ENCODE measurements at regions not wholly inside any gene's neighbourhood (a gene's known extent, or its start where the extent isn't known, plus 50 kb on each side); places are given as distances from the start of the nearest gene placed in this dataset.

GRCh38 chr4:100674976-100675375, 157.2 kb upstream of the EMCN start:
- H3K4me2 ChIP-seq: no peak overlapping the region
- H2AFZ ChIP-seq (ENCODE audit: low read depth): no peak overlapping the region
- H3K4me1 ChIP-seq (ENCODE audit: control insufficient read depth in 1 of 2, insufficient read depth in 2 of 2, low read depth in 1 of 2, low read length in 1 of 2): no peaks in the 10 kb centered on the region
- no peak overlapping the region for H3K9ac ChIP-seq
- H3K9me2 ChIP-seq: no peaks in the 10 kb centered on the region
- POLR2A ChIA-PET: no interaction called here
- DNase-seq: no peak
- no peaks in the 10 kb centered on the region for H3K27me3 ChIP-seq (ENCODE audit: insufficient read depth)
- no peaks in the 10 kb centered on the region for H3K9me3 ChIP-seq
- no peaks in the 10 kb centered on the region for H3K79me2 ChIP-seq (ENCODE audit: insufficient read depth)
- WGBS (ENCODE audit: low lambda C conversion rate): 86% methylated on average over 3 of the region's 3 CpGs
- no peaks in the 10 kb centered on the region for H4K20me1 ChIP-seq (ENCODE audit: insufficient read depth)
- no peak overlapping the region for H3K4me3 ChIP-seq (ENCODE audit: low read depth in 2 of 2, low read length in 1 of 2)
- TF ChIP-seq IRF3 (IDR thresholded peaks at IDR 0.05; ENCODE audit: low read depth, low read length) (no peak), RCOR1 (IDR thresholded peaks at IDR 0.05; ENCODE audit: low read length) (no peak), NRF1 (IDR thresholded peaks at IDR 0.05; ENCODE audit: low read depth, low read length) (no peak), FOSL2 (IDR thresholded peaks at IDR 0.05; ENCODE audit: borderline replicate concordance, low read depth) (no peak), NFIC (IDR thresholded peaks at IDR 0.05; ENCODE audit: borderline replicate concordance) (no peak), USF2 (IDR thresholded peaks at IDR 0.05; ENCODE audit: borderline replicate concordance, low read depth, low read length) (no peak), MXI1 (IDR thresholded peaks at IDR 0.05; ENCODE audit: low read depth, low read length) (no peak), RAD21 (IDR thresholded peaks at IDR 0.05; ENCODE audit: low read length) (no peak)
- CTCF ChIA-PET: no interaction called here
- H3F3A ChIP-seq (replicated peaks; ENCODE audit: insufficient read depth): no peaks in the 10 kb centered on the region
- H3K27ac ChIP-seq (ENCODE audit: low read depth in 2 of 2, low read length in 1 of 2): no peak overlapping the region
- no peaks in the 10 kb centered on the region for H3K36me3 ChIP-seq (replicated peaks in 1 of 2; ENCODE audit: control insufficient read depth in 1 of 2, insufficient read depth in 2 of 2, low read length in 1 of 2)

- Histone ChIP-seq H3K36me3 (replicated peaks in 1 of 2; ENCODE audit: control insufficient read depth in 1 of 2, insufficient read depth in 2 of 2, low read length in 1 of 2) (no peaks in the 10 kb centered on the region), H3K9me3 (no peaks in the 10 kb centered on the region), H3K4me3 (ENCODE audit: low read depth in 2 of 2, low read length in 1 of 2) (no peak overlapping the region), H2AFZ (ENCODE audit: low read depth) (no peak overlapping the region), H4K20me1 (ENCODE audit: insufficient read depth) (no peaks in the 10 kb centered on the region), H3K4me2 (no peak overlapping the region), H3F3A (replicated peaks; ENCODE audit: insufficient read depth) (peaks cover 3% of the 10 kb centered on the region), H3K27ac (ENCODE audit: low read depth in 2 of 2, low read length in 1 of 2) (peak overlapping the region in 1 of 2 experiments; percentile 19; a peak in 2 of 4 replicates), H3K9me2 (no peaks in the 10 kb centered on the region), H3K9ac (no peak overlapping the region), H3K79me2 (ENCODE audit: insufficient read depth) (no peaks in the 10 kb centered on the region), H3K27me3 (ENCODE audit: insufficient read depth) (no peaks in the 10 kb centered on the region), H3K4me1 (ENCODE audit: control insufficient read depth in 1 of 2, insufficient read depth in 2 of 2, low read depth in 1 of 2, low read length in 1 of 2) (peaks cover 0 to 11% of the 10 kb centered on the region in 2 experiments; a peak in 1 of 4 replicates)
- 0 out of 2 replicates have a peak, but pooled peaks have one; percentile 20 for TF ChIP-seq TCF12 (IDR thresholded peaks at IDR 0.05)
- TF ChIP-seq SIN3A (IDR thresholded peaks at IDR 0.05; ENCODE audit: borderline replicate concordance, low read depth, low read length): no peak
- no peak for DNase-seq
- POLR2A ChIA-PET: no interaction called here
- CTCF ChIA-PET: no interaction called here
Observed at GRCh38 chr4:100657187-100657586, 139.4 kb upstream of the EMCN start.

GRCh38 chr4:100651499-100652175, 133.8 kb upstream of the EMCN start:
- H3F3A ChIP-seq (replicated peaks; ENCODE audit: insufficient read depth): peaks cover 4% of the 10 kb centered on the region
- no peaks in the 10 kb centered on the region for H3K27me3 ChIP-seq (ENCODE audit: insufficient read depth)
- H3K36me3 ChIP-seq (replicated peaks in 1 of 2; ENCODE audit: control insufficient read depth in 1 of 2, insufficient read depth in 2 of 2, low read length in 1 of 2): no peaks in the 10 kb centered on the region
- 72% methylated on average over 3 of the region's 3 CpGs for WGBS (ENCODE audit: low lambda C conversion rate)
- no peak overlapping the region for H3K9ac ChIP-seq
- ChIA-PET POLR2A (no interaction called here), CTCF (no interaction called here)
- H3K9me3 ChIP-seq: no peaks in the 10 kb centered on the region
- no peak for TF ChIP-seq CHD2 (IDR thresholded peaks at IDR 0.05; ENCODE audit: low read length, partially characterized antibody)
- TF ChIP-seq IRF3 (IDR thresholded peaks at IDR 0.05; ENCODE audit: low read depth, low read length): no peak
- TF ChIP-seq FOXJ3 (CRISPR knock-in tag; IDR thresholded peaks at IDR 0.05): no peak
- H4K20me1 ChIP-seq (ENCODE audit: insufficient read depth): no peaks in the 10 kb centered on the region
- H3K27ac ChIP-seq (ENCODE audit: low read depth in 2 of 2, low read length in 1 of 2): no peak overlapping the region
- H3K4me3 ChIP-seq (ENCODE audit: low read depth in 2 of 2, low read length in 1 of 2): no peak overlapping the region
- no peak overlapping the region for H3K4me2 ChIP-seq
- H3K4me1 ChIP-seq (ENCODE audit: control insufficient read depth in 1 of 2, insufficient read depth in 2 of 2, low read depth in 1 of 2, low read length in 1 of 2): peaks cover 0 to 38% of the 10 kb centered on the region in 2 experiments; a peak in 2 of 4 replicates
- no peak for DNase-seq
- H2AFZ ChIP-seq (ENCODE audit: low read depth): no peak overlapping the region
- no peaks in the 10 kb centered on the region for H3K79me2 ChIP-seq (ENCODE audit: insufficient read depth)
- H3K9me2 ChIP-seq: no peaks in the 10 kb centered on the region

All from SK-N-SH (cell line).